Middle frontal gyrus (tissue), 1 donor: ENCODE measurements at regions not wholly inside any gene's neighbourhood (a gene's known extent, or its start where the extent isn't known, plus 50 kb on each side); places are given as distances from the start of the nearest gene placed in this dataset.
"Not testable (repeated sequence)": the region's sequence is repeated elsewhere in the genome, so short reads cannot be mapped to it uniquely, and the experiment has no call there.

ENCODE experiments used
- DNase-seq: peaks from one replicate; pipeline ENCODE4 v3.0.0-alpha.2; 2015; ENCODE audit warnings: low spot score; ENCODE audit errors: extremely low spot score

GRCh38 chr6:86087954-86088353, 445.3 kb upstream of the SYNCRIP start:
- DNase-seq: no peak

DNA sequence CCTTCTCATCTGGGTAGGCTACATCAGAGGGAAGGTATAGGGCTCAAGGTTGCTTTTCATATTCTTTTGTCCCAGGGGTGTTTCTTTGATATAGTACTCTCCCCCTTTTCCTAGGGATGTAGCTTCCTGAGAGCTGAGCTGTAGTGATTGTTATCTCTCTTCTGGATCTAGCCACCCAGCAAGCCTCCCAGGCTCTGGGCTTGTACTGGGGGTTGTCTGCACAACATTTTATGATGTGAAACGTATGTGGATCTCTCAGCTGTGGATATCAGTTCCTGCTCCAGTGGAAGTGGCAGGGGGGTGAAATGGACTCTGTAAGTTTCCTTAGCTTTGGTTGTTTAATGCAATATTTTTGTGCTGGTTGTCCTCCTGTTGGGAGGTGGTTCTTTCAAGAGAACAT, 437.3 kb upstream of the SYNCRIP start:
- DNase-seq: no peak

DNA sequence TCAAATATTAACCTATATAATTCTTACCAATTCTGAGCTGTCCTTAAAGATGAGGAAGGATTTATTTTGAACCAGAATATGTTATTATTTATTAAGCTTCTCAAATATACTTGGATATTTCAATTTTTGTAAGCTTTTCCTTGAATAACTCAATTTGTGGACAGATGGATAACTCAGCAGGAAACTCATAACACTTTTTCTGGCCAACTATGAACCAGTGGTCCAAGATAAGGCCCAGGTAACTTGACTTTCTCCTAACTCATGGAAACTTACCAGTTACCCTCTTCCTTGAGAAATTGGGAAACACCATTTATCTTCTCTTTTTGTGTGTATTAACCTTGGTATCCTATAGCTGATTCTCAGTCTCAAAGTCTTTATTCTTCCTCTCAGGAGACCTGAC, 427.5 kb upstream of the SYNCRIP start:
- DNase-seq: no peak

- not testable (repeated sequence) for DNase-seq
These were observed 422.3 kb upstream of the SYNCRIP start for GRCh38 chr6:86065002-86065401.

- DNase-seq: not testable (repeated sequence)
These were observed 414.8 kb upstream of the SYNCRIP start for GRCh38 chr6:86057293-86057980.

GRCh38 chr6:86045038-86045437, 402.4 kb upstream of the SYNCRIP start:
- no peak for DNase-seq

GRCh38 chr6:86042214-86042613, 399.5 kb upstream of the SYNCRIP start:
- DNase-seq: no peak

DNA sequence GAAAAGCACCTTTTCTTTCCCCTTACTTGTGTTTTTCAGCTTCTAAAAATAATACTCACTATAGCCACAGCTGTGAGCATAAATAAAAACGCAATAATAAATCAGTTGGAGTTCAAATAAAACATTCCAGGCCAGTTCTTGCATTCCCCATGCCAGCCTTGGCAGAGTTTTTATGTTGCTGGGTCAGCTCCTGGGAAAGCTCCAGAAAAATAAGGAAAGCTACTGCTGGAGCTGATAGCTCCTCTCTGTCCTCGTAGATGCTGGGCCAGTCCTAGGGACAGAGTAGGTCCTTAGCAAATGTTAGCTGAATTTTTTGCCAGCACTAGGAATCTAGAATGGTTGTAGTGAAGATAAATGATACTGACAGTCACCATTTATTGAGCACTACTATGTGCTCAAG, 389.0 kb upstream of the SYNCRIP start:
- peak; percentile 6 for DNase-seq

DNA sequence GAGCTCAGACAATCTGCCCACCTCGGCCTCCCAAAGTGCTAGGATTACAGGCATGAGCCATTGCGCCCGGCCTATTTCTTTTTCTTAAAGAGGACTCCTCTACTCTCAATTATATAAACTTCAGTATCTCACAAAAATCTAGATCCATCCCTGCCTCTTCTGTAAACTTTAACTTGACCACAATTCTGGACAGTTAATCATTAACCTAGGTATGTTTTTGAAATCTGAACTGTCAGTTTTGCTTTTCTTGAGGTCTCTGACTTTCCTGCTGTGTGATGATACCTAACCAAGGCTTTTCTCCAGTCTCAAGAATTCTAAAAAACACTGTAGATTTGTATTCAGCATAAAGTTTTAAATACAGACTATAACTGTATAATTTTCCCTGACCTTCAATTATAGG, 388.2 kb upstream of the SYNCRIP start:
- DNase-seq: no peak

- no peak for DNase-seq
These were observed 386.1 kb upstream of the SYNCRIP start for GRCh38 chr6:86028776-86029175.

- not testable (repeated sequence) for DNase-seq
These were observed 384.2 kb upstream of the SYNCRIP start for GRCh38 chr6:86026890-86027289.

DNA sequence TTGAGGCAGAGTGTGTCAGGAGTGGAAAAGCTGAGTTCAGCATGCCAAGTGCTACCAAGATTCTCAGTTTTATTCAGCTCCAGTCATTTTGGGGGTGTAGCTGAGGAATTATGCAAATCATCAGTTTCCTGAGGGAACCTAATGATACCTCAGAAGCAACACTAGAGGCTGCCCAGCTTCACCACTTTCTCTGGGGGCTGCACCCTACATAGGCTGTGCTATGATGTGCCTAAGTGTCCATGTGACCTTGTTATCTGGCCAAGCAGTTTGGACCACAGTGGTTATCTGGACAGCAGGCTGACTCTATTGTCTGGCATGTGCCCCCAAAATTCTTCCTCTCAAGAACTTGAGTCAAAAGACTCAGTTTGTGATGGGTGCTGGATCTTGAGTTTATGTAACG, 374.6 kb upstream of the SYNCRIP start:
- no peak for DNase-seq

DNA sequence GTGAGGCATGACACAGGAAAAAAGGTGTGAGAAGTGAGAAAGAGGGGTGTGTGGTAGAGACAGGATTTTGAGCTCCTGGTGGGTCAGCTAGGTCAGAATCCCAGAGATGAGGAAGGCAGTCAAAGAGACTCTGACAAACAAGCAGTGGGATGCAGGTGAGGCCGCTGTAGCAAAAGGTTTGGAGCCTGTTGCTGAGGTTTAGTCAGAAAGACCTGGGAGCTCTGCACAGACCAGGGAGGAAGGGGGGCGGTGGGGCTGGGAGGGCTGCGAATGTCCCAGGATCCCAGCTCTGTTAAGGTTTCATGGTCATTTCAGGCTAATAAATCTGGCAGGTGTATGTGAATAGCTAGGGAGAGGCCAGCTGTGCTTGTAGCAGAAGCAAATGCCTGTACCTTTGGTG, 373.9 kb upstream of the SYNCRIP start:
- DNase-seq: no peak

- no peak for DNase-seq
These were observed 373.4 kb upstream of the SYNCRIP start for GRCh38 chr6:86016077-86016476.

GRCh38 chr6:86012991-86013390, 370.3 kb upstream of the SYNCRIP start:
- not testable (repeated sequence) for DNase-seq

GRCh38 chr6:86010915-86011786, 368.5 kb upstream of the SYNCRIP start:
- no peak for DNase-seq

GRCh38 chr6:85997206-85997605, 354.5 kb upstream of the SYNCRIP start:
- no peak for DNase-seq

GRCh38 chr6:85996034-85996375, 353.3 kb upstream of the SYNCRIP start:
- no peak for DNase-seq

- no peak for DNase-seq
These were observed 352.8 kb upstream of the SYNCRIP start for GRCh38 chr6:85995339-85996033.

GRCh38 chr6:85986681-85987080, 344.0 kb upstream of the SYNCRIP start:
- no peak for DNase-seq

DNA sequence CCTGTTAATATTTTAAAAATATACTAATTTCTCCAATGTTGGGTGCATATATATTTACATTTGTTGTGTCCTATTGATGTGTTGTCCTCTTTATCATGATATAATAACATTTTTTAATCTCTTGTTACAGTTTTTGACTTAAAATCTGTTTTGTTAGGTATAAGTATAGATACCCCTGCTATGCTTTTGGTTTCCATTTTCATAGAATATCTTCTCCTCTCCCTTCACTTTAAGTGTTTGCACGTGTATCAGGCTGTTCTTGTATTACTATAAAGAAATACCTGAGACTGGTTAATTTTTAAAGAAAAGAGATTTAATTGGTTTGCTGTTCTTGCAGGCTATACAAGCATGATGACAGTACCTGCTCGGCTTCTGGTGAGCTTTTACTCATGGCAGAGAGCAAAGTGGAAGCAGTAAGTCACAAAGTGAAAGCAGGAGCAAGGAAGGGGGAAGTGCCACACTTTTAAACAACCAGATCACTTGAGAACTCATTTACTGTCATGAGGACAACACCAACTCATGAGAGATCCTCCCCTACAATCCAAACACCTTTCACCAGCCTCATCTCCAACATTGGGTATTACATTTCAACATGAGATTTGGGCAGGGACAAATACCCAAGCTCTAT, 340.5 kb upstream of the SYNCRIP start:
- DNase-seq: no peak

DNA sequence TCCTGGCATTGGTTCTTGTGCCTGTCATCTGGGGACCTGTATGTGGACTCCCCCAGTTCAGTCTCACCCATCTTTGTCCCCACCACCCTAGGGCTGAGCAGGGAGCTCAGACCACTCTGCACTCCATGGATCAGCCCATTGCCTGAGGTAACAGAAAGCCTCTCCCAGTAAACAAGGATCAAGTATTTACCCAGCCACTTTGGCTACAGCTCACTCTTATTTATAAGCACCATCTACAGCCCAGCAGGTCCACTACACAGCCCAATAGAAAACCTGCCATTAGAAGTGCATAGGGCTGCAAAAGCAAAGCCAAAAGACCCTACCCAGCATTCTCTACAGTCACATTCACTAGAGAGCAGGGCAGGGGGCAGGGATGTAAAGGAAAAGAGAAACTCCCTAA, 335.0 kb upstream of the SYNCRIP start:
- no peak for DNase-seq
